Esophagus muscularis mucosa (tissue), 4 donors: ENCODE measurements at regions not wholly inside any gene's neighbourhood (a gene's known extent, or its start where the extent isn't known, plus 50 kb on each side); places are given as distances from the start of the nearest gene placed in this dataset.
A peak's percentile ranks its signal among the peaks of the same experiment; 100 is the strongest.

Experiments used
- DNase-seq: peaks from one replicate; pipeline ENCODE4 v3.0.0-alpha.2; 2017; ENCODE audit errors: extremely low spot score
- H3K27ac ChIP-seq, 4 donors: fragments of 200-600 bp; sonication (generic); replicated peaks in 1 of 4; 1 replicate in 3 of 4; 2 replicates in 1 of 4; pipeline ENCODE4 v1.5.1; 2016 to 2019; ENCODE audit warnings: mild to moderate bottlenecking in 1 of 4
- H3K27me3 ChIP-seq, 4 donors: fragments of 200-600 bp; sonication (generic); one replicate each; pipeline versions ENCODE4 v1.5.1 to v1.6.0; 2016 to 2019
- H3K36me3 ChIP-seq, 4 donors: fragments of 200-600 bp; sonication (generic); one replicate each; pipeline ENCODE4 v1.5.1; 2016 to 2019
- H3K4me1 ChIP-seq, 4 donors: fragments of 200-600 bp; sonication (generic); one replicate each; pipeline ENCODE4 v1.5.1; 2016 to 2019
- H3K4me3 ChIP-seq, 4 donors: fragments of 200-600 bp; sonication (generic); 1 replicate in 2 of 4; 2 replicates in 2 of 4; pipeline ENCODE4 v1.5.1; 2016 to 2019; ENCODE audit warnings: mild to moderate bottlenecking in 4 of 4, moderate library complexity in 1 of 4
- H3K9me3 ChIP-seq, 4 donors: fragments of 200-600 bp; sonication (generic); 1 replicate in 3 of 4; 2 replicates in 1 of 4; pipeline ENCODE4 v1.5.1; 2016 to 2019
- CTCF ChIP-seq, 3 experiments: fragments of 200-600 bp in 2 of 3; fragments of 450-650 bp in 1 of 3; sonication (generic) in 2 of 3; IDR thresholded peaks; one replicate each; pipeline ENCODE4 v1.5.1; 2017 to 2019; ENCODE audit warnings: antibody characterized with exemption in 3 of 3, mild to moderate bottlenecking in 2 of 3, moderate library complexity in 1 of 3
- EP300 ChIP-seq: sonication (generic); formaldehyde crosslinking; IDR thresholded peaks from one replicate; pipeline ENCODE4 v1.6.1; 2017; ENCODE audit warnings: antibody characterized with exemption
- POLR2A ChIP-seq: fragments of 450-650 bp; IDR thresholded peaks from one replicate; pipeline ENCODE4 v1.6.1; 2017; ENCODE audit warnings: antibody characterized with exemption, moderate library complexity, mild to moderate bottlenecking, low read depth
- POLR2AphosphoS5 ChIP-seq, 2 donors: sonication (generic); formaldehyde crosslinking; IDR thresholded peaks; one replicate each; pipeline ENCODE4 v1.6.1; 2017; ENCODE audit warnings: antibody characterized with exemption in 2 of 2
- WGBS: methylation state at CpG from one replicate; pipeline ENCODE4 v1.1.5; 2018; 5-methylcytosine and 5-hydroxymethylcytosine counted together
- intact Hi-C: fragments of 100-400 bp; cut with DNase I; formaldehyde crosslinking; loops from one replicate; pipeline ENCODE4 v1.15.1; 2023

DNA sequence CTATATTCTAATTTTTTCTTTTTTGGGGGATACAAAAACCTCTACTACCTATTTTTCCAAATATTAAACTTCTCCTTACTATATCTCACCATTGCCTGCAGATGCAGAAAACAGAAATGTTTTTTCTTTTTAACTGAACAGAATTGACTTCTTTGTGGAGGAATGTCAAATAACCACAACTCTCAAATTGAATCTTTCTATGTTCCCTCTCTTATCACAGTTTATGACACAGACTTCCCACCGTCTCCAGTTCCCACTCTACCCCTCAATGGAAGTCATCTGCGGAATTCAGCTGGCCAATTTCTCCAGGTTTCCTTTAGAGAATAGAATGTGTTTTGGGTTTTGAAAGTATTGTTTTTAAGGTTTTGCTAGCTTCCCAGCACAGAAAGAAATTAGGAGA is 77.0 kb downstream of the NR2F2 start:
- no peak overlapping the region for H3K4me3 ChIP-seq
- 84% methylated on average over 2 of the region's 2 CpGs for WGBS
- intact Hi-C loops, result no loop called here

DNA sequence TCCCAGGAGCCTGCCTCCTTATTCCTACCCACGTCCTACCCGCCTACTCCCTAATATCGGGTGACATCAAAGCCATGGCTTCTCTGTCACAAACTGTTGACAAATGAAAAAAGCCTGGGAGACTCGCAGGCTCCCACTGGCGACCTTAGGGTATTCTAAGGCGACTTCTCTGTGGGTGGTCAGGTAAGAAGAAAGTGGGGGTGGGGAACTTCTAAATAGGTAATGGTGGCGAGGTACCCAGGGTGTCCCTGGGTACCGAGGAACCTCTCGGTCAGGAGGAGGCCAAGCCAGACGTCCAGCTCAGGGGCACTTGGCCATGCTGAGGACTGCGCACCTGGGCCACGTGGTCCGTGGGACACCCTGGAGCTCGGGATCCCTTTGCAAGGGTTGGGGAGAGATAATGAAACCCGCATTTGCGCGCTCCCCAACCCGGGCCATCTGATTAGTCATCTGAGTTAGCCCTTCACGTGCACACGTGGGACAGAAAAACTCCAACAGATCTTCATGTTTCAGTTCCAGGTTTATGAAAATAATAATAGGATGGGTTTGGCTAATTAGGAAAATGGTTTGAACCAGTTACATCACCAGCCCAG is 78.2 kb downstream of the NR2F2 start:
- peak overlapping the region in 3 of 4 donors; percentile 46 to 57 (median 48) for H3K4me3 ChIP-seq
- TF ChIP-seq CTCF (IDR thresholded peaks at IDR 0.05) (no peak), EP300 (no peak), POLR2AphosphoS5 (IDR thresholded peaks at IDR 0.05) (no peak), POLR2A (no peak)
- peak; percentile 85 for DNase-seq
- no peak overlapping the region for H3K27ac ChIP-seq
- H3K4me1 ChIP-seq, result peaks cover 14 to 22% (median 17%) of the 10 kb centered on the region in 4 donors
- H3K36me3 ChIP-seq, result no peaks in the 10 kb centered on the region
- no peaks in the 10 kb centered on the region for H3K9me3 ChIP-seq
- intact Hi-C loops, result no loop called here
- peaks cover 13 to 73% (median 46%) of the 10 kb centered on the region in 4 donors for H3K27me3 ChIP-seq
- 51% methylated on average over 20 of the region's 20 CpGs for WGBS

More for the DNA sequence above, 77.0 kb downstream of the NR2F2 start:
- Histone ChIP-seq H3K9me3 (no peaks in the 10 kb centered on the region), H3K27ac (no peak overlapping the region), H3K27me3 (peaks cover 13 to 63% (median 42%) of the 10 kb centered on the region in 4 donors), H3K4me1 (peaks cover 14 to 22% (median 17%) of the 10 kb centered on the region in 4 donors), H3K36me3 (no peaks in the 10 kb centered on the region)
- DNase-seq, result no peak
- TF ChIP-seq POLR2AphosphoS5 (IDR thresholded peaks at IDR 0.05) (no peak), CTCF (IDR thresholded peaks at IDR 0.05) (no peak), POLR2A (no peak), EP300 (no peak)

DNA sequence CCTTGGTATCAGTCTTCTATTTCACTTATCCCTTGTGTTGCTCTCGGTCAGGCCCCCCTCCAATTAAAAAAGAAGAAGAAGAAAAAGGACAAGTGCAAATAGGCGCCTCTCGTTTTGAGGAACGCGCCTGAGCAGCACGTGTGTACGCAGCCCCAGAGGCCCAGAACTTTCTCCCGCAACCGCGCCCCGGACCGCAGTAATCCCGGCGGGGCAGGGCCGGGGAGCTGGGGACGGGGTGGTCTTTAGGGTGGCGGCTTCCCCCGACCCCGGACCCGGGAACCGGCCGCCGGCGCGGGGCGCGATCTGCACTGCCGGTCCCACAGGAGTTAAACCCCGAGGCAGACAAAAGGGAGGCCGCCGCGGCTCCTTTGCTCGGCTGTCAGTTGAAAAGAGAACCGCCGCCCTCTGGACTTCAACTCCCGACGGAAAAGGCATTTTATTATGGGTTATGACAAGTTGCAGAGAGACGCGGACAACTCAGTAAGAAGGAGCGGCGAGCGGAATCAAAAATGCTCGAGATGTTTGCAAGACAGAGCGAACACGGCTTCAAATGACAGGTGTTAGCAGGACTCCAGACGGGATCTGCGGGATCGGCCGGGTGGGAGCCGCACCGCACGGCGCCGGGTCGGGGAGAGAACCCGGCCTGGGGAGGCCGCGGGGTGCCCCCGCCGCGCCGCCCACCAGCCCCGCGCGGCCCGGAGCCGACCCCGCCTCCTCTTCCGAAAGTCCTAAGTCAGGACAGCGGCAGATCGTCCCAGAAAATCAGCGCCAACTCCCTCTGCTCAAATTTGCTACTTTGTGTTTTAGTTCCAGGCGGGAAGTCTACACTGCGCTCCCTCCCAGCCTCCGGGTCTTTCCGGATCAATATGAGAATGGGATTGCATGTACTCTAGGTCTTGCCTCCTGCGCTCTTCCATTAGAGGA is 79.0 kb downstream of the NR2F2 start:
- no peak overlapping the region for H3K27ac ChIP-seq
- WGBS, result 12% methylated on average over 26 of the region's 77 CpGs
- peak overlapping the region; percentile 46 to 57 (median 48) for H3K4me3 ChIP-seq
- TF ChIP-seq EP300 (no peak), POLR2A (no peak), CTCF (IDR thresholded peaks at IDR 0.05) (no peak), POLR2AphosphoS5 (IDR thresholded peaks at IDR 0.05) (no peak)
- peaks cover 13 to 81% (median 50%) of the 10 kb centered on the region in 4 donors for H3K27me3 ChIP-seq
- no peaks in the 10 kb centered on the region for H3K9me3 ChIP-seq
- peaks cover 14 to 22% (median 17%) of the 10 kb centered on the region in 4 donors for H3K4me1 ChIP-seq
- intact Hi-C loops, result no loop called here
- DNase-seq, result peak; percentile 86
- no peaks in the 10 kb centered on the region for H3K36me3 ChIP-seq

DNA sequence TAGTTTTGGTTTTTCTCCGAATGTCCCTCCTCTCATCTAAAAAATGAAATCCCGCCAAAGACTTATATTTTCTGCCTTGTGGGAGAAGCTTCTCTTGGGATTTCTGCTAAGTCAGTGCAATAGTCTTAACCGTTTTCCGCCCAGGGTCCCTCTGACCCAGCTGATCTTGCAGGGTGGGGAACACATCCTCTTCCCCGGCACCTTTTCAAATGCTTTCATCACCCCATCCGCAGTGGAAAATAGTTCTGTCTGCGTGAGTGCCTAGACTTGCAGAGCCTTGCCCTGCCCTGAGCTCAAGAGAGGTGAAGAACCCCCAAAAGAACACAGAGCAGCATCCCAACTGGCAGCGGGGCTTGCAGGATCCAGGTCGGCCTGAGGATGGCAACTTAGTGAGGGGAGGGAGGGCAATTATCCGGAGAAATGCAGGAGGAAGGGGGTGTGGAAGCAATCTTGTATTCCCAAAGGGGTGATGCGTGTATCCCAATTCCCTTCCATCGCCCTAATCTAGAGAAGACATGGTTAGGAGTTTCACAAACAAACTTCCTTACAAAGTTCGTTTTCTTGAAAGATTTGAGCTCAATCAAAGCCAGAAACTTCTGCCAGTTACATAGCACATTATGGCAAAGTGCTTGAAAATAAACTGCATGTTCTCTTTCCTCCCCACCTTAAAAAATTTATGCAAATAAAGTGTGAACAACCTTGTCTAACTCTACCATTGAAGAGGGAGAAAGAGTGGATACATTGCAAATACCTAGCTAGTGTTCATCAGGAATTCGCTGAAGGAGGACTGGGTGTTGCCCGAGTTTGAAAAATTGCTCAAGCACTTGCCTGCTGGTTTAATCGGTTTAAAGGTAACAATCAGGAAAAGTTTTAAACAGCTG is 79.9 kb downstream of the NR2F2 start:
- H3K27me3 ChIP-seq, result peaks cover 13 to 90% (median 54%) of the 10 kb centered on the region in 4 donors
- peak overlapping the region; percentile 46 to 57 (median 48) for H3K4me3 ChIP-seq
- TF ChIP-seq POLR2AphosphoS5 (IDR thresholded peaks at IDR 0.05) (peak in 1 of 2 donors; percentile 14), EP300 (no peak), CTCF (IDR thresholded peaks at IDR 0.05) (no peak)
- no peaks in the 10 kb centered on the region for H3K9me3 ChIP-seq
- 29% methylated on average over 16 of the region's 16 CpGs for WGBS
- peak; percentile 89 for DNase-seq
- no peak overlapping the region for H3K27ac ChIP-seq
- no peaks in the 10 kb centered on the region for H3K36me3 ChIP-seq
- intact Hi-C loops, result no loop called here
- H3K4me1 ChIP-seq, result peaks cover 14 to 22% (median 17%) of the 10 kb centered on the region in 4 donors
